Adrenal gland (tissue), 9 donors: ENCODE measurements at regions not wholly inside any gene's neighbourhood (a gene's known extent, or its start where the extent isn't known, plus 50 kb on each side); places are given as distances from the start of the nearest gene placed in this dataset.

Experiments
- DNase-seq, 7 donors: peaks; one replicate each; pipeline ENCODE4 v3.0.0-alpha.2; 2019 to 2020
- H3K27ac ChIP-seq, 5 donors: fragments of 200-600 bp; sonication (generic) in 4 of 5; 1 replicate in 3 of 5; 2 replicates in 2 of 5; pipeline versions ENCODE4 v1.5.1 to v1.8.0; 2016 to 2020; ENCODE audit warnings: mild to moderate bottlenecking in 1 of 5
- H3K27me3 ChIP-seq: fragments of 200-600 bp; 2 replicates; pipeline ENCODE4 v1.8.0; 2021
- H3K36me3 ChIP-seq, 2 donors: fragments of 200-600 bp; replicated peaks in 1 of 2; 1 replicate in 1 of 2; 2 replicates in 1 of 2; pipeline versions ENCODE4 v1.5.1 to v1.8.0; 2018 to 2022
- H3K4me1 ChIP-seq, 2 donors: fragments of 200-600 bp; replicated peaks in 1 of 2; 1 replicate in 1 of 2; 2 replicates in 1 of 2; pipeline versions ENCODE4 v1.5.1 to v1.8.0; 2018 to 2021
- H3K4me3 ChIP-seq, 4 donors: fragments of 200-600 bp; sonication (generic) in 3 of 4; one replicate each; pipeline ENCODE4 v1.5.1; 2016 to 2018
- H3K9me3 ChIP-seq, 3 donors: fragments of 200-600 bp; sonication (generic) in 1 of 3; replicated peaks in 1 of 3; 1 replicate in 2 of 3; 2 replicates in 1 of 3; pipeline versions ENCODE4 v1.5.1 to v1.8.0; 2016 to 2021
- CTCF ChIP-seq, 6 experiments: fragments of 450-650 bp in 4 of 6; fragments of 200-600 bp in 2 of 6; sonication (generic) in 1 of 6; IDR thresholded peaks; 1 replicate in 5 of 6; 2 replicates in 1 of 6; pipeline versions ENCODE4 v1.5.1 to v1.8.0; 2016 to 2021; ENCODE audit warnings: antibody characterized with exemption in 6 of 6, mild to moderate bottlenecking in 2 of 6, moderate library complexity in 1 of 6
- POLR2A ChIP-seq, 2 donors: fragments of 450-650 bp; IDR thresholded peaks; one replicate each; pipeline ENCODE4 v1.6.1; 2017; ENCODE audit warnings: antibody characterized with exemption in 2 of 2, mild to moderate bottlenecking in 2 of 2, moderate library complexity in 1 of 2
- WGBS, 4 donors: extraction: QIAGEN DNeasy Blood & Tissue Kit in 2 of 4; methylation state at CpG; one replicate each; pipeline versions ENCODE4 v1.1.5 to v1.1.7; 2013 to 2017; 5-methylcytosine and 5-hydroxymethylcytosine counted together
- intact Hi-C, 2 donors: fragments of 100-400 bp; cut with DNase I; formaldehyde crosslinking; loops; one replicate each; pipeline versions ENCODE4 v1.14.1 to v1.15.0; 2022 to 2023
- donor health status: healthy with polysubstance abuse.
- donor health status: Bipolar disorder and iron deficiency.
- donor health status: DM: yes; HTN: yes; CAD: no.
- donor health status: DM: no; HTN: no; CAD: no.
- donor health status: DM: no; HTN: no; CAD: no.

GRCh38 chr7:138259675-138260074 is 183.4 kb downstream of the AKR1D1 start:
- H3K4me1 ChIP-seq, result peaks cover 4 to 13% of the 10 kb centered on the region in 2 donors
- H3K27ac ChIP-seq, result no peak overlapping the region
- no peaks in the 10 kb centered on the region for H3K36me3 ChIP-seq
- no peak for TF ChIP-seq CTCF (IDR thresholded peaks at IDR 0.05)
- TF ChIP-seq POLR2A (IDR thresholded peaks at IDR 0.05), result no peak
- no peak for DNase-seq
- intact Hi-C loops, result no loop called here
- H3K9me3 ChIP-seq, result no peaks in the 10 kb centered on the region
- WGBS, 4 donors, result 91 to 95% (median 92%) methylated on average over 3 of the region's 3 CpGs
- H3K4me3 ChIP-seq, result no peak overlapping the region
- no peaks in the 10 kb centered on the region for H3K27me3 ChIP-seq

DNA sequence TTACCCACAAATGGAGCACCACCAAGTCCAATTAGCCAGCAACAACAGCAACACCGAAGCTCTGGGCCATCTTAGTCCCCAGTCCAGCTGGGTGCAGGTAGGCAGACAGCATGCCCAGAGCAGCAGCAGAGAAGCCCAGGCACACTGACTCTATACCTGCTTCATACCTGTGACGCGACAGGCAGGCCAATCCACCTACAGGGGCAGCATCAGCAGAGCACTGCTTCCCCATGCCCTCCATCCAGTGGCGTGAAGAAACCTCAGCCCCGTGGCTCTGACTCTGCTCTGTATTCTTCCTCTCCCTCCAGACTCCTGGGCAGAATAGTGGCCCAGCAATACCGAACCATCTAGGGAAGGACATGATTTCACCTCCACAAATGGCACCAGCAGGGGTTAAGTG is 191.7 kb downstream of the AKR1D1 start:
- TF ChIP-seq CTCF (IDR thresholded peaks at IDR 0.05) (no peak), POLR2A (IDR thresholded peaks at IDR 0.05) (no peak)
- intact Hi-C loops, result no loop called here
- no peaks in the 10 kb centered on the region for H3K9me3 ChIP-seq
- H3K4me1 ChIP-seq, result no peaks in the 10 kb centered on the region
- H3K27ac ChIP-seq, result no peak overlapping the region
- H3K36me3 ChIP-seq, result no peaks in the 10 kb centered on the region
- WGBS, 4 donors, result 83 to 95% (median 93%) methylated on average over 3 to 6 of the region's 6 CpGs
- no peak overlapping the region for H3K4me3 ChIP-seq
- no peaks in the 10 kb centered on the region for H3K27me3 ChIP-seq
- no peak for DNase-seq

DNA sequence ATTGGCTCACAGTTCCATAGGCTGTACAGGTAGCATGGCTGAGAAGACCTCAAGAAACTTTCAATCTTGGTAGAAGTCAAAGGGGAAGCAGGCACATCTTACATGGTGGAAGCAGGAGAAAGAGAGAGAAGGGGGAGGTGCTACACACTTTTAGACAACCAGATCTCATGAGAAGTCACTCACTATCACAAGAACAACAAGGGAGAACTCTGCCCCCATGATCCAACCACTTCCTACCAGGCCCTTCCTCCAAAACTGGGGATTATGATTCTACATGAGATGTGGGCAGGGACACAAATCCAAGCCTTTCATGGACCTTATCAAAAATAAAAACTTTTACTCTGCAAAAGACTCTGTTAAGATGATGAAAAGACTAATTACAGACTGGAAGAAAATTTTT is 183.2 kb upstream of the TRIM24 start:
- Histone ChIP-seq H3K36me3 (no peaks in the 10 kb centered on the region), H3K4me3 (no peak overlapping the region), H3K9me3 (no peaks in the 10 kb centered on the region), H3K4me1 (no peaks in the 10 kb centered on the region), H3K27ac (no peak overlapping the region), H3K27me3 (no peaks in the 10 kb centered on the region)
- intact Hi-C loops, result no loop called here
- TF ChIP-seq POLR2A (IDR thresholded peaks at IDR 0.05) (no peak), CTCF (IDR thresholded peaks at IDR 0.05) (no peak)
- no peak for DNase-seq

- Histone ChIP-seq H3K4me3 (no peak overlapping the region), H3K27ac (no peak overlapping the region), H3K27me3 (no peaks in the 10 kb centered on the region), H3K9me3 (no peaks in the 10 kb centered on the region), H3K4me1 (no peaks in the 10 kb centered on the region), H3K36me3 (no peaks in the 10 kb centered on the region)
- TF ChIP-seq CTCF (IDR thresholded peaks at IDR 0.05), result no peak
- no peak for TF ChIP-seq POLR2A (IDR thresholded peaks at IDR 0.05)
- intact Hi-C loops, result no loop called here
- no peak for DNase-seq
- WGBS, 4 donors, result 87 to 98% (median 94%) methylated on average over 2 of the region's 2 CpGs
These were observed 181.5 kb upstream of the TRIM24 start for GRCh38 chr7:138278601-138279000.
